Thoracic aorta (tissue), 2 donors: ENCODE measurements at regions not wholly inside any gene's neighbourhood (a gene's known extent, or its start where the extent isn't known, plus 50 kb on each side); places are given as distances from the start of the nearest gene placed in this dataset.

ENCODE experiments used
- ATAC-seq: fragments of 150-250 bp; one replicate; pipeline ENCODE4 v1.8.0; 2017; ENCODE audit warnings: low read depth; ENCODE audit not compliant: insufficient number of reproducible peaks, low FRiP score
- DNase-seq: peaks from one replicate; pipeline ENCODE4 v3.0.0-alpha.2; 2020; ENCODE audit warnings: low spot score
- H3K27ac ChIP-seq, 2 donors: fragments of 200-600 bp; sonication (generic); 1 replicate in 1 of 2; 2 replicates in 1 of 2; pipeline ENCODE4 v1.5.1; 2016; ENCODE audit warnings: mild to moderate bottlenecking in 2 of 2, moderate library complexity in 2 of 2
- H3K27me3 ChIP-seq: fragments of 200-600 bp; sonication (generic); replicated peaks from 2 replicates; pipeline ENCODE4 v1.6.0; 2016; ENCODE audit warnings: mild to moderate bottlenecking; ENCODE audit not compliant: insufficient read depth
- H3K36me3 ChIP-seq: fragments of 200-600 bp; sonication (generic); one replicate; pipeline ENCODE4 v1.5.1; 2016
- H3K4me1 ChIP-seq, 2 donors: fragments of 200-600 bp; sonication (generic); 1 replicate in 1 of 2; 2 replicates in 1 of 2; pipeline versions ENCODE4 v1.5.1 to v1.6.0; 2016; ENCODE audit warnings: low read depth in 2 of 2, mild to moderate bottlenecking in 1 of 2; ENCODE audit not compliant: control insufficient read depth in 1 of 2
- H3K4me3 ChIP-seq: fragments of 200-600 bp; sonication (generic); 2 replicates; pipeline ENCODE4 v1.5.1; 2016; ENCODE audit warnings: mild to moderate bottlenecking
- H3K9me3 ChIP-seq: fragments of 200-600 bp; sonication (generic); 2 replicates; pipeline ENCODE4 v1.5.1; 2016
- CTCF ChIP-seq: fragments of 200-600 bp; sonication (generic); IDR thresholded peaks from one replicate; pipeline ENCODE4 v1.5.1; 2019; ENCODE audit warnings: antibody characterized with exemption

- Histone ChIP-seq H3K4me3 (no peak overlapping the region), H3K36me3 (no peaks in the 10 kb centered on the region), H3K4me1 (no peaks in the 10 kb centered on the region), H3K9me3 (no peaks in the 10 kb centered on the region), H3K27me3 (no peaks in the 10 kb centered on the region), H3K27ac (no peak overlapping the region)
- no peak for ATAC-seq
- no peak for DNase-seq
- TF ChIP-seq CTCF: no peak
These were observed 125.5 kb downstream of the FAM204A start for GRCh38 chr10:118216571-118217170.

- Histone ChIP-seq H3K4me3 (no peak overlapping the region), H3K27me3 (no peaks in the 10 kb centered on the region), H3K36me3 (no peaks in the 10 kb centered on the region), H3K9me3 (no peaks in the 10 kb centered on the region), H3K4me1 (no peaks in the 10 kb centered on the region), H3K27ac (no peak overlapping the region)
- no peak for TF ChIP-seq CTCF
- no peak for DNase-seq
- no peak for ATAC-seq
These were observed 126.1 kb downstream of the FAM204A start for GRCh38 chr10:118216020-118216419.

- Histone ChIP-seq H3K27me3 (no peaks in the 10 kb centered on the region), H3K4me1 (no peaks in the 10 kb centered on the region), H3K36me3 (no peaks in the 10 kb centered on the region), H3K4me3 (no peak overlapping the region), H3K27ac (no peak overlapping the region), H3K9me3 (no peaks in the 10 kb centered on the region)
- no peak for TF ChIP-seq CTCF
- no peak for ATAC-seq
- no peak for DNase-seq
These were observed 127.3 kb downstream of the FAM204A start for GRCh38 chr10:118214776-118215175.

GRCh38 chr10:118213436-118213835 is 128.7 kb downstream of the FAM204A start:
- Histone ChIP-seq H3K9me3 (no peaks in the 10 kb centered on the region), H3K4me3 (no peak overlapping the region), H3K4me1 (no peaks in the 10 kb centered on the region), H3K36me3 (no peaks in the 10 kb centered on the region), H3K27me3 (no peaks in the 10 kb centered on the region), H3K27ac (no peak overlapping the region)
- DNase-seq: no peak
- TF ChIP-seq CTCF: no peak
- no peak for ATAC-seq

- DNase-seq (no peak), ATAC-seq (no peak)
- H3K4me1 ChIP-seq: no peaks in the 10 kb centered on the region
- no peaks in the 10 kb centered on the region for H3K9me3 ChIP-seq
- H3K36me3 ChIP-seq: no peaks in the 10 kb centered on the region
- H3K4me3 ChIP-seq: no peak overlapping the region
- no peak for TF ChIP-seq CTCF
- H3K27ac ChIP-seq: no peak overlapping the region
- no peaks in the 10 kb centered on the region for H3K27me3 ChIP-seq
These were observed 131.8 kb downstream of the FAM204A start for GRCh38 chr10:118210276-118210675.
